GM23338 (cell line): ENCODE measurements at regions not wholly inside any gene's neighbourhood (a gene's known extent, or its start where the extent isn't known, plus 50 kb on each side); places are given as distances from the start of the nearest gene placed in this dataset.
A peak's percentile ranks its signal among the peaks of the same experiment; 100 is the strongest.

Experiments
- ATAC-seq: fragments of 200-7000 bp; cut with Tn5 transposase; 3 replicates; pipeline ENCODE4 v1.9.1; 2020
- DNase-seq: peaks from one replicate; pipeline ENCODE4 v3.0.0-alpha.2; 2015; ENCODE audit warnings: low spot score
- H2AFZ ChIP-seq: fragments of 200-600 bp; sonication (generic); 2 replicates; pipeline ENCODE4 v1.8.0; 2016; ENCODE audit warnings: antibody characterized with exemption, mild to moderate bottlenecking, moderate library complexity
- H3F3A ChIP-seq: fragments of 200-600 bp; sonication (generic); replicated peaks from 2 replicates; pipeline ENCODE4 v1.8.0; 2017; ENCODE audit warnings: antibody characterized with exemption, mixed run types, low read depth
- H3K27ac ChIP-seq: fragments of 200-600 bp; sonication (generic); 2 replicates; pipeline ENCODE4 v1.6.1; 2016; ENCODE audit warnings: low read depth
- H3K27me3 ChIP-seq: fragments of 200-600 bp; sonication (generic); 2 replicates; pipeline ENCODE4 v1.8.0; 2016; ENCODE audit warnings: mild to moderate bottlenecking, mixed run types, moderate library complexity; ENCODE audit not compliant: insufficient read depth
- H3K36me3 ChIP-seq: fragments of 200-600 bp; sonication (generic); 2 replicates; pipeline ENCODE4 v1.8.0; 2016; ENCODE audit warnings: mild to moderate bottlenecking; ENCODE audit not compliant: insufficient read depth
- H3K4me1 ChIP-seq: fragments of 200-600 bp; sonication (generic); 2 replicates; pipeline ENCODE4 v1.8.0; 2016; ENCODE audit warnings: mild to moderate bottlenecking, moderate library complexity; ENCODE audit not compliant: insufficient read depth
- H3K4me2 ChIP-seq: fragments of 200-600 bp; sonication (generic); 2 replicates; pipeline ENCODE4 v1.7.1; 2017; ENCODE audit warnings: mixed run types
- H3K4me3 ChIP-seq: fragments of 200-600 bp; sonication (generic); 2 replicates; pipeline ENCODE4 v1.6.1; 2016; ENCODE audit warnings: mixed run types
- H3K79me2 ChIP-seq: fragments of 200-600 bp; sonication (generic); replicated peaks from 2 replicates; pipeline ENCODE4 v1.8.0; 2017; ENCODE audit warnings: mild to moderate bottlenecking; ENCODE audit not compliant: insufficient read depth
- H3K9me2 ChIP-seq: fragments of 200-600 bp; sonication (generic); 2 replicates; pipeline ENCODE4 v1.8.0; 2017; ENCODE audit not compliant: insufficient read depth
- H4K20me1 ChIP-seq: fragments of 200-600 bp; sonication (generic); replicated peaks from 2 replicates; pipeline ENCODE4 v1.8.0; 2017; ENCODE audit warnings: mild to moderate bottlenecking; ENCODE audit not compliant: insufficient read depth
- H3K27ac Mint-ChIP-seq: 2 replicates; pipeline ENCODE4 v1.8.0; 2020; ENCODE audit warnings: inconsistent platforms, mild to moderate bottlenecking, moderate library complexity, mixed read lengths
- H3K27me3 Mint-ChIP-seq: 3 replicates; pipeline ENCODE4 v1.8.0; 2022; ENCODE audit warnings: low read depth, mild to moderate bottlenecking, moderate library complexity, mixed read lengths, inconsistent platforms; ENCODE audit not compliant: insufficient read depth, poor library complexity
- H3K36me3 Mint-ChIP-seq: 3 replicates; pipeline ENCODE4 v1.8.0; 2021; ENCODE audit warnings: low read depth, mild to moderate bottlenecking, inconsistent platforms, moderate library complexity, mixed read lengths
- H3K4me1 Mint-ChIP-seq: 3 replicates; pipeline ENCODE4 v1.8.0; 2020; ENCODE audit warnings: mild to moderate bottlenecking, inconsistent platforms, mixed read lengths
- H3K4me3 Mint-ChIP-seq: 3 replicates; pipeline ENCODE4 v1.8.0; 2021; ENCODE audit warnings: moderate library complexity, mild to moderate bottlenecking, inconsistent platforms, mixed read lengths
- H3K9me3 Mint-ChIP-seq: 3 replicates; pipeline ENCODE4 v1.8.0; 2020; ENCODE audit warnings: moderate library complexity, mild to moderate bottlenecking, inconsistent platforms, mixed read lengths
- CREB1 ChIP-seq: fragments of 250-450 bp; sonication (Bioruptor Pico); IDR thresholded peaks from 2 replicates; pipeline ENCODE4 v1.5.0; 2020; ENCODE audit warnings: low read depth, mild to moderate bottlenecking, moderate library complexity
- CTCF ChIP-seq, 2 experiments: fragments of 200-600 bp in 1 of 2; sonication (generic) in 1 of 2; conservative IDR thresholded peaks; 2 replicates each; pipeline versions ENCODE4 v1.5.1 to v1.6.1; 2016 to 2017; ENCODE audit warnings: antibody characterized with exemption in 2 of 2, low read depth in 2 of 2, mild to moderate bottlenecking in 2 of 2, moderate library complexity in 1 of 2
- EZH2 ChIP-seq: fragments of 200-600 bp; sonication (generic); IDR thresholded peaks from one replicate; pipeline ENCODE4 v1.8.0; 2017; ENCODE audit warnings: antibody characterized with exemption, mild to moderate bottlenecking, low read depth; ENCODE audit not compliant: unreplicated experiment
- EZH2phosphoT487 ChIP-seq: fragments of 200-600 bp; sonication (generic); IDR thresholded peaks from one replicate; pipeline ENCODE4 v1.8.1; 2018; ENCODE audit warnings: antibody characterized with exemption; ENCODE audit not compliant: unreplicated experiment
- JUNB ChIP-seq: IDR thresholded peaks from one replicate; pipeline ENCODE4 v1.6.1; 2016; ENCODE audit warnings: antibody characterized with exemption; ENCODE audit not compliant: unreplicated experiment
- NANOG ChIP-seq: IDR thresholded peaks from 2 replicates; pipeline ENCODE4 v1.6.1; 2016; ENCODE audit warnings: antibody characterized with exemption, borderline replicate concordance
- POLR2AphosphoS5 ChIP-seq: IDR thresholded peaks from 2 replicates; pipeline ENCODE4 v1.6.1; 2016; ENCODE audit warnings: antibody characterized with exemption, low read depth
- STAT1 ChIP-seq: IDR thresholded peaks from one replicate; pipeline ENCODE4 v1.6.1; 2016; ENCODE audit warnings: antibody characterized with exemption; ENCODE audit not compliant: unreplicated experiment
- ZNF114 ChIP-seq: fragments of 250-450 bp; sonication (Bioruptor Pico); IDR thresholded peaks from 2 replicates; pipeline ENCODE4 v1.5.0; 2020; ENCODE audit warnings: mild to moderate bottlenecking, moderate library complexity
- ZNF331 ChIP-seq: fragments of 250-450 bp; sonication (Bioruptor Pico); IDR thresholded peaks from 2 replicates; pipeline ENCODE4 v1.5.0; 2020; ENCODE audit warnings: low read depth, mild to moderate bottlenecking, moderate library complexity
- TF ChIP-seq, protein P1 (sequence below): fragments of 250-450 bp; sonication (Bioruptor Pico); IDR thresholded peaks from 2 replicates; pipeline ENCODE4 v1.5.0; 2020; ENCODE audit warnings: mild to moderate bottlenecking, moderate library complexity
- TF ChIP-seq, protein P2 (sequence below): IDR thresholded peaks from 2 replicates; pipeline ENCODE4 v1.6.1; 2016; ENCODE audit warnings: antibody characterized with exemption
- TF ChIP-seq, protein P3 (sequence below): IDR thresholded peaks from one replicate; pipeline ENCODE4 v1.6.1; 2018; ENCODE audit warnings: antibody characterized with exemption; ENCODE audit not compliant: unreplicated experiment

DNA sequence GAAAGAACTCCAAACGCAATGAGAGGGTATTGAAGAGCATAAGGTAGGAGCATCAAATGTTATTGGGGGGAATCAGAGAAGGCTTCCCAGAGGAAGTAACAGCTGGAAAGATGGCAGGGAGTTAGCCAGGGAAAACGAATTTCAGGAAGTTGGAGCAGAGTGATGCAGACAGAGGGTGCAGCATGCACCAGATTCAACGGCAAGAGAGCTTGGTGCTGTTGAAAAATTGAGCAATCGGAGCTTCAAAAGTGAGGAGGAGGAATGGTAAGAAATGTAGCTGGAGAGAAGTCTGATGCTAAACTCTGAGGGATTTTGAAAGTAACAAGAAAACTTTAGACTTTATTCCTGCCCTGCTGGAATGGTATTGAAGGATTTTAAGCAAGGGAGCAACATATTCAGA is 541.0 kb upstream of the LMCD1 start:
- no peak for ATAC-seq
- Histone ChIP-seq H3K4me3 (no peak overlapping the region), H3K79me2 (no peaks in the 10 kb centered on the region), H3K4me1 (peaks cover 3% of the 10 kb centered on the region; the same call in 1 of the 2 replicates), H3K27ac (no peak overlapping the region), H3F3A (no peaks in the 10 kb centered on the region), H3K27me3 (no peaks in the 10 kb centered on the region), H3K9me2 (peaks cover 18% of the 10 kb centered on the region), H3K36me3 (no peaks in the 10 kb centered on the region), H4K20me1 (no peaks in the 10 kb centered on the region), H3K4me2 (no peak overlapping the region), H2AFZ (peak overlapping the region; percentile 78; the same call in 1 of the 2 replicates)
- peaks cover 5% of the 10 kb centered on the region for H3K27me3 Mint-ChIP-seq
- peaks cover 14% of the 10 kb centered on the region; the same call in 2 of the 3 replicates for H3K4me1 Mint-ChIP-seq
- no peak for DNase-seq
- no peak overlapping the region for H3K27ac Mint-ChIP-seq
- H3K36me3 Mint-ChIP-seq, result no peaks in the 10 kb centered on the region
- no peak for TF ChIP-seq EZH2
- no peak for TF ChIP-seq CTCF (conservative IDR thresholded peaks at IDR 0.05; ENCODE audit: low read depth in 2 of 2)
- no peak for TF ChIP-seq NANOG
- TF ChIP-seq, protein P1, sequence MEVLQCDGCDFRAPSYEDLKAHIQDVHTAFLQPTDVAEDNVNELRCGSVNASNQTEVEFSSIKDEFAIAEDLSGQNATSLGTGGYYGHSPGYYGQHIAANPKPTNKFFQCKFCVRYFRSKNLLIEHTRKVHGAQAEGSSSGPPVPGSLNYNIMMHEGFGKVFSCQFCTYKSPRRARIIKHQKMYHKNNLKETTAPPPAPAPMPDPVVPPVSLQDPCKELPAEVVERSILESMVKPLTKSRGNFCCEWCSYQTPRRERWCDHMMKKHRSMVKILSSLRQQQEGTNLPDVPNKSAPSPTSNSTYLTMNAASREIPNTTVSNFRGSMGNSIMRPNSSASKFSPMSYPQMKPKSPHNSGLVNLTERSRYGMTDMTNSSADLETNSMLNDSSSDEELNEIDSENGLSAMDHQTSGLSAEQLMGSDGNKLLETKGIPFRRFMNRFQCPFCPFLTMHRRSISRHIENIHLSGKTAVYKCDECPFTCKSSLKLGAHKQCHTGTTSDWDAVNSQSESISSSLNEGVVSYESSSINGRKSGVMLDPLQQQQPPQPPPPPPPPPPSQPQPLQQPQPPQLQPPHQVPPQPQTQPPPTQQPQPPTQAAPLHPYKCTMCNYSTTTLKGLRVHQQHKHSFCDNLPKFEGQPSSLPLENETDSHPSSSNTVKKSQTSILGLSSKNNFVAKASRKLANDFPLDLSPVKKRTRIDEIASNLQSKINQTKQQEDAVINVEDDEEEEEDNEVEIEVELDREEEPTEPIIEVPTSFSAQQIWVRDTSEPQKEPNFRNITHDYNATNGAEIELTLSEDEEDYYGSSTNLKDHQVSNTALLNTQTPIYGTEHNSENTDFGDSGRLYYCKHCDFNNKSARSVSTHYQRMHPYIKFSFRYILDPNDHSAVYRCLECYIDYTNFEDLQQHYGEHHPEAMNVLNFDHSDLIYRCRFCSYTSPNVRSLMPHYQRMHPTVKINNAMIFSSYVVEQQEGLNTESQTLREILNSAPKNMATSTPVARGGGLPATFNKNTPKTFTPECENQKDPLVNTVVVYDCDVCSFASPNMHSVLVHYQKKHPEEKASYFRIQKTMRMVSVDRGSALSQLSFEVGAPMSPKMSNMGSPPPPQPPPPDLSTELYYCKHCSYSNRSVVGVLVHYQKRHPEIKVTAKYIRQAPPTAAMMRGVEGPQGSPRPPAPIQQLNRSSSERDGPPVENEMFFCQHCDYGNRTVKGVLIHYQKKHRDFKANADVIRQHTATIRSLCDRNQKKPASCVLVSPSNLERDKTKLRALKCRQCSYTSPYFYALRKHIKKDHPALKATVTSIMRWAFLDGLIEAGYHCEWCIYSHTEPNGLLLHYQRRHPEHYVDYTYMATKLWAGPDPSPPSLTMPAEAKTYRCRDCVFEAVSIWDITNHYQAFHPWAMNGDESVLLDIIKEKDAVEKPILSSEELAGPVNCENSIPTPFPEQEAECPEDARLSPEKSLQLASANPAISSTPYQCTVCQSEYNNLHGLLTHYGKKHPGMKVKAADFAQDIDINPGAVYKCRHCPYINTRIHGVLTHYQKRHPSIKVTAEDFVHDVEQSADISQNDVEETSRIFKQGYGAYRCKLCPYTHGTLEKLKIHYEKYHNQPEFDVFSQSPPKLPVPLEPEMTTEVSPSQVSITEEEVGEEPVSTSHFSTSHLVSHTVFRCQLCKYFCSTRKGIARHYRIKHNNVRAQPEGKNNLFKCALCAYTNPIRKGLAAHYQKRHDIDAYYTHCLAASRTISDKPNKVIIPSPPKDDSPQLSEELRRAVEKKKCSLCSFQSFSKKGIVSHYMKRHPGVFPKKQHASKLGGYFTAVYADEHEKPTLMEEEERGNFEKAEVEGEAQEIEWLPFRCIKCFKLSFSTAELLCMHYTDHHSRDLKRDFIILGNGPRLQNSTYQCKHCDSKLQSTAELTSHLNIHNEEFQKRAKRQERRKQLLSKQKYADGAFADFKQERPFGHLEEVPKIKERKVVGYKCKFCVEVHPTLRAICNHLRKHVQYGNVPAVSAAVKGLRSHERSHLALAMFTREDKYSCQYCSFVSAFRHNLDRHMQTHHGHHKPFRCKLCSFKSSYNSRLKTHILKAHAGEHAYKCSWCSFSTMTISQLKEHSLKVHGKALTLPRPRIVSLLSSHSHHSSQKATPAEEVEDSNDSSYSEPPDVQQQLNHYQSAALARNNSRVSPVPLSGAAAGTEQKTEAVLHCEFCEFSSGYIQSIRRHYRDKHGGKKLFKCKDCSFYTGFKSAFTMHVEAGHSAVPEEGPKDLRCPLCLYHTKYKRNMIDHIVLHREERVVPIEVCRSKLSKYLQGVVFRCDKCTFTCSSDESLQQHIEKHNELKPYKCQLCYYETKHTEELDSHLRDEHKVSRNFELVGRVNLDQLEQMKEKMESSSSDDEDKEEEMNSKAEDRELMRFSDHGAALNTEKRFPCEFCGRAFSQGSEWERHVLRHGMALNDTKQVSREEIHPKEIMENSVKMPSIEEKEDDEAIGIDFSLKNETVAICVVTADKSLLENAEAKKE (CRISPR knock-in tag), result no peak
- no peak for TF ChIP-seq ZNF114 (CRISPR knock-in tag)
- no peak for TF ChIP-seq STAT1
- TF ChIP-seq EZH2phosphoT487, result no peak
- no peak for TF ChIP-seq CREB1 (CRISPR knock-in tag)
- TF ChIP-seq ZNF331 (CRISPR knock-in tag), result no peak
- TF ChIP-seq, protein P2, sequence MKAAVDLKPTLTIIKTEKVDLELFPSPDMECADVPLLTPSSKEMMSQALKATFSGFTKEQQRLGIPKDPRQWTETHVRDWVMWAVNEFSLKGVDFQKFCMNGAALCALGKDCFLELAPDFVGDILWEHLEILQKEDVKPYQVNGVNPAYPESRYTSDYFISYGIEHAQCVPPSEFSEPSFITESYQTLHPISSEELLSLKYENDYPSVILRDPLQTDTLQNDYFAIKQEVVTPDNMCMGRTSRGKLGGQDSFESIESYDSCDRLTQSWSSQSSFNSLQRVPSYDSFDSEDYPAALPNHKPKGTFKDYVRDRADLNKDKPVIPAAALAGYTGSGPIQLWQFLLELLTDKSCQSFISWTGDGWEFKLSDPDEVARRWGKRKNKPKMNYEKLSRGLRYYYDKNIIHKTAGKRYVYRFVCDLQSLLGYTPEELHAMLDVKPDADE, result no peak
- no peak for TF ChIP-seq POLR2AphosphoS5
- TF ChIP-seq, protein P3, sequence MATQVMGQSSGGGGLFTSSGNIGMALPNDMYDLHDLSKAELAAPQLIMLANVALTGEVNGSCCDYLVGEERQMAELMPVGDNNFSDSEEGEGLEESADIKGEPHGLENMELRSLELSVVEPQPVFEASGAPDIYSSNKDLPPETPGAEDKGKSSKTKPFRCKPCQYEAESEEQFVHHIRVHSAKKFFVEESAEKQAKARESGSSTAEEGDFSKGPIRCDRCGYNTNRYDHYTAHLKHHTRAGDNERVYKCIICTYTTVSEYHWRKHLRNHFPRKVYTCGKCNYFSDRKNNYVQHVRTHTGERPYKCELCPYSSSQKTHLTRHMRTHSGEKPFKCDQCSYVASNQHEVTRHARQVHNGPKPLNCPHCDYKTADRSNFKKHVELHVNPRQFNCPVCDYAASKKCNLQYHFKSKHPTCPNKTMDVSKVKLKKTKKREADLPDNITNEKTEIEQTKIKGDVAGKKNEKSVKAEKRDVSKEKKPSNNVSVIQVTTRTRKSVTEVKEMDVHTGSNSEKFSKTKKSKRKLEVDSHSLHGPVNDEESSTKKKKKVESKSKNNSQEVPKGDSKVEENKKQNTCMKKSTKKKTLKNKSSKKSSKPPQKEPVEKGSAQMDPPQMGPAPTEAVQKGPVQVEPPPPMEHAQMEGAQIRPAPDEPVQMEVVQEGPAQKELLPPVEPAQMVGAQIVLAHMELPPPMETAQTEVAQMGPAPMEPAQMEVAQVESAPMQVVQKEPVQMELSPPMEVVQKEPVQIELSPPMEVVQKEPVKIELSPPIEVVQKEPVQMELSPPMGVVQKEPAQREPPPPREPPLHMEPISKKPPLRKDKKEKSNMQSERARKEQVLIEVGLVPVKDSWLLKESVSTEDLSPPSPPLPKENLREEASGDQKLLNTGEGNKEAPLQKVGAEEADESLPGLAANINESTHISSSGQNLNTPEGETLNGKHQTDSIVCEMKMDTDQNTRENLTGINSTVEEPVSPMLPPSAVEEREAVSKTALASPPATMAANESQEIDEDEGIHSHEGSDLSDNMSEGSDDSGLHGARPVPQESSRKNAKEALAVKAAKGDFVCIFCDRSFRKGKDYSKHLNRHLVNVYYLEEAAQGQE, result no peak
- TF ChIP-seq JUNB, result no peak
- no peaks in the 10 kb centered on the region; the same call in 2 of the 3 replicates for H3K9me3 Mint-ChIP-seq
- H3K4me3 Mint-ChIP-seq, result no peak overlapping the region
